ENCODE measurements at regions not wholly inside any gene's neighbourhood (a gene's known extent, or its start where the extent isn't known, plus 50 kb on each side); places are given as distances from the start of the nearest gene placed in this dataset.

- DNase-seq: no peak
- intact Hi-C loops (cut with DNase I): no loop called here
Measured at GRCh38 chr6:23349521-23350147, 776.4 kb upstream of the NRSN1 start.

GRCh38 chr6:23350752-23351453 is 775.1 kb upstream of the NRSN1 start:
- intact Hi-C loops (cut with DNase I): no loop called here
- ATAC-seq (no peak), DNase-seq (no peak)

More at GRCh38 chr6:23349521-23350147, 776.4 kb upstream of the NRSN1 start:
- ATAC-seq: peak in 1 of 2 donors; percentile 32

DNA sequence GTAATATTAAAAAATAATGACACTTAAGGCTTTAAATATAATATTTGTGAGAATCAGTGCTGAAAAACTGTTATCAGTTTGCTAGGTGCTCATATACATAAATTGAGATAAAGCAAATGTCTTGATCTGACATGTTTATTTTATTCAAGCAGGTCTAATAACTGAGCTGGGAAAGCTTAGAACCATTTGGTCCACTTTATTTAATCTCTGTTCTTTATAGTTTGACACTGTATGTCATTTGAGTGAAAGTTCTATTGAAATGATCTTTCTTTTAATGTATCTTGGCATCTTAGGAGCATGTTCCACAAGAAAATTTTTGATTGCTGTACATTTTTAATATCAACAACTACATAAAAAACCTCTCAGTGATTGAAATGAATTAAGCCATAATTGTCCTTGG is 772.0 kb upstream of the NRSN1 start:
- no peak for DNase-seq
- no peak for ATAC-seq
- intact Hi-C loops (cut with DNase I): no loop called here

DNA sequence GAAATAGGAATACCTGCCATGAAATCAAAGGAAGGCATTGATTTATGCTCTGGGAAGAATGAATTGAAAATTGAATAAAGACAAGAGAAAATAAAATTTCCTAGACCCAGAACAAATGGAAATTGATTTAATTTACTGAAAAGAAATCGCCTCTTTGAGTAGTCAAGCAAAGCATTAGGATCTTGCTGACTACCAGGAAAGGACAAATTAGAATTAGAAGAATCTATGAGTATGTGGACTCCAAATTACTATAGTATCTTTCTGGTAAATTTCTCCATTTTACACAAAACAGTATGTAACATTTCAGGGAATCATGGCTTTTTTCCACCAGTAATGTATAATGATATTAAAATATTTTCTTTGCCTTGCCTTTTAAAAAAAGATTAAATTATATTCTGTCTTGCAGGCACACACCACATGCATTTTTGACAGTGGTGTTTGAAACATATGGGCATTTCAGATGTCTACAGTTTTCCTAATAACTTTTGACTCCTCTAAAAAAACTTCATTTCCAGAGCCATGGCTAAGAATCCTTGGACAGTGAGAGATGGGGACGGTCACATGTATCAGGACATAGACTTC is 768.7 kb upstream of the NRSN1 start:
- no peak for DNase-seq
- intact Hi-C loops (cut with DNase I): no loop called here
- no peak for ATAC-seq

GRCh38 chr6:23365732-23366131 is 760.3 kb upstream of the NRSN1 start:
- ATAC-seq (no peak), DNase-seq (no peak)
- intact Hi-C loops (cut with DNase I): no loop called here

- DNase-seq: no peak
- no peak for ATAC-seq
- intact Hi-C loops (cut with DNase I): no loop called here
Measured at GRCh38 chr6:23367311-23367710, 758.7 kb upstream of the NRSN1 start.

- no peak for ATAC-seq
- intact Hi-C loops (cut with DNase I): no loop called here
Measured at GRCh38 chr6:23368557-23368956, 757.5 kb upstream of the NRSN1 start.

GRCh38 chr6:23370051-23370450 is 756.0 kb upstream of the NRSN1 start:
- no peak for DNase-seq
- intact Hi-C loops (cut with DNase I): no loop called here
- ATAC-seq: no peak

More at GRCh38 chr6:23368557-23368956, 757.5 kb upstream of the NRSN1 start:
- DNase-seq: no peak

DNA sequence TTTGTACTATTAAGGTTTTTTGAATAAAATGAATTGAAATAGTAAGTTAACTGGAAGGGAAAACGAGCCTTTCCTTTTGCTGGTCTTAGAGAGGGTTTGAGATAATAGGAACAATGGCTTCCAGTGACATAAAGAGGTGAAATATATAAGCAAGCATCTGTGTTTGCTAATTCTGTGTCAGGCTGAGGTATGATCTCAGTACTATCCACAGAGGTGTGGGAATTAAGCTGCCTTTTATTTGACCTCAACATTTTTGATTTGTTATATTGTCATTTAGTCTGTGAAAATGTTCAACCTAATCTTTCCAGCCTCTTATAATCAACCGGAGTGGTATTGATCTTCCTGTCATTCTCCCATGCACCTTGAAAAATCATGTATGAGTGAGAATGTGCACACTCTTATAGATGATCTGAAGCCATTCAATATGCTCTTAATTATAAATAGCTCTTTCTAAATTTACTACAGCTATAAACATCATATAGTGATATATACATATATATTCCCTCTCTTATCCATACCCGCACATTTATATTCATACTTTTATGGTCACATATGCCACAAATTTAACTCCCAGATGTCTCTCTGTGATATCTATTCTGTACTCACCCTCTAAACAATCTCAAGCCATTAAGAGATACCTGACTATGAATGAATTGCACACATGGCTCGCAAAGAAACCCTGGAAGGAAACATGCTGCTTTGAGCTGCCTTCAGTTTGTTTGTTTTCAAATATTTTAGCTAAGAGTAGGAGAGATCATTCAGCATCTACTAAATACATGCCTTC is 754.7 kb upstream of the NRSN1 start:
- ATAC-seq: no peak
- intact Hi-C loops (cut with DNase I): no loop called here
- DNase-seq: no peak

GRCh38 chr6:23377830-23378229 is 748.2 kb upstream of the NRSN1 start:
- no peak for DNase-seq
- ATAC-seq: no peak
- intact Hi-C loops (cut with DNase I): no loop called here

DNA sequence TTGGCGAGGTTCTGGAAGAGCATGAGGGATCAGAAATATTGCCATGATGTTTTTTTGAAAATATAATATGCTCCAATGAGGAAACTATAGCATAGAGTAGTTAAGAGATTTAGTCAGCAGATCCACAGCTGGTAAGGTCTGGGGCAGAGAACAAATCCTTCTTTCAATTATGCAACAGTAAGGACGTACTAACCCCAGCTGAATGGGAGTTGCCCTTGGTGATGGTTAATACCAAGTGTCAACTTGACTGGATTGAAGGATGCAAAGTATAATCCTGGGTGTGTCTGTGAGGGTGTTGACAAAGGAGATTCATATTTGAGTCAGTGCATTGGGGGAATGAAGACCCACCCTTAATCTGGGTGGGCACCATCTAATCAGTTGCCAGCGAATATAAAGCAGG is 745.5 kb upstream of the NRSN1 start:
- ATAC-seq (no peak), DNase-seq (no peak)
- intact Hi-C loops (cut with DNase I): no loop called here

DNA sequence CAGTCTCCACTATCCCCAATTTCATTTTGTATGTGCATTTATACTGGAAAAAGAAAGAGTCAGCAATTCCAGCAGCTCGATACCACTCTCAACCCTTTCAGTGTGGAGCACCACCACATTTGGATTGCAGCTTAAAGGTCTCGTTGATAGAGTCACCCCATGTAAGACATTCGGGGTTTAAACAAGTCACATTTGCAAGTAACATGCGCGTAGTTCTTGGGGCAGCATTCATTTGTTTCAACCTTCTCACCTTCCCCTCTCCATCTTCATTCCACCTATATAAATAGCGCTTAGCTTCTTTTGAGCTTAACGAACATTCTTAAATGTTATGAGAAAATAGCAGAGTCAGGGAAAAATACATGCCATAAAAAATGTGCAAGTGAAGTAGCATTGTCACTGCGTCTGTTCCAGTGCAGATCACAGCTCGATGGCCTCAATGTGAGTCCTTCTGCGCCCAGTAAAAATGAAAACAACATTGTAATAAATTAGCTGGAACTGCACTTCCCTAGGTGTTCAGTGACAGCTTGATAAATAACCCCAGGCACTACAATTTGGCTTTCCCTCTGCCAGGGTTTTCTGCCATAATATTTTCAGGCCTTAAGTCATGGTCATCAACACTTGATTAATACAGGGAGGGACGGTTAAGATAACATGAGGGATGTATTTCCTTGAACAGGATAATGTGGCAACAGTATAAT is 737.8 kb upstream of the NRSN1 start:
- intact Hi-C loops (cut with DNase I): no loop called here
- DNase-seq (no peak), ATAC-seq (no peak)

GRCh38 chr6:23389386-23389785 is 736.6 kb upstream of the NRSN1 start:
- no peak for DNase-seq
- ATAC-seq: no peak
- intact Hi-C loops (cut with DNase I): no loop called here

DNA sequence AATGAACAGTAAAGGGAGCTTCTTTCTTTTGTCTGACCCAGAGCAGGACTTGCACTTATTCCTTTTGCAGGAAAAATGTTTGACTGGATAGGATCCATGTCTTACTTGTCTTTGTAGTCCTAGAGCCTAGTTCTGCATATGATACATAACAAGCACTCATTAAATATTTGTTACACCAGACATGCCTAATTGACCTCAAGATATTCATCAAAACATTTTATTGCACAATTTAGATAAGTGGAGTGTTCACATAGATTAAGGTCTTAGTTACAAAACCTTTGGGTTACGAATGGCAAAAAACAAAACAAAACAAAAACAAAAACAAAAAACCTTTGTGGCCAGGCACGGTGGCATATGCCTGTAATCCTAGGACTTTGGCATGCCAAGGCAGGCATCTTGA is 735.8 kb upstream of the NRSN1 start:
- no peak for ATAC-seq
- no peak for DNase-seq
- intact Hi-C loops (cut with DNase I): no loop called here

GRCh38 chr6:23394681-23395080 is 731.3 kb upstream of the NRSN1 start:
- intact Hi-C loops (cut with DNase I): no loop called here
- no peak for ATAC-seq
- DNase-seq: no peak

GRCh38 chr6:23395381-23395780 is 730.6 kb upstream of the NRSN1 start:
- DNase-seq (no peak), ATAC-seq (no peak)
- intact Hi-C loops (cut with DNase I): no loop called here

DNA sequence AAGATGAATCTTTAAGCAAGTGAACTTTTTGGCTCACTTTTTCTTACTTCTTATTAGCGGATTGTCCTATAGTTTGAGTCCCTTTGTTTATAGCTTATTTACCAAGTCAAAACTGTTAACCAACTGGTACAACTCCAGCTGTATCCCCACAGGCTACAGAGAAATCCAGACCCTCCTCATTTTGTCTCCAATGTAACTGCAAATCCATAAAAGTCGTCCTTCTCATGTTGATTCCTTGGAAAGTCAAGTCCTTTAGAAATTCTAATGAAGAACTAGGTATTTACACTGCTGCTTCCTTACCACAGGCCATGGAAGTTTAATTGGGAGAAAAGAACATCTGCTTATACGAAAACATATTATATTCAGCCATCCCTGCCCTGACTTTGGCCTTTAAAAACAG is 729.1 kb upstream of the NRSN1 start:
- intact Hi-C loops (cut with DNase I): no loop called here
- ATAC-seq: no peak
- DNase-seq: no peak

DNA sequence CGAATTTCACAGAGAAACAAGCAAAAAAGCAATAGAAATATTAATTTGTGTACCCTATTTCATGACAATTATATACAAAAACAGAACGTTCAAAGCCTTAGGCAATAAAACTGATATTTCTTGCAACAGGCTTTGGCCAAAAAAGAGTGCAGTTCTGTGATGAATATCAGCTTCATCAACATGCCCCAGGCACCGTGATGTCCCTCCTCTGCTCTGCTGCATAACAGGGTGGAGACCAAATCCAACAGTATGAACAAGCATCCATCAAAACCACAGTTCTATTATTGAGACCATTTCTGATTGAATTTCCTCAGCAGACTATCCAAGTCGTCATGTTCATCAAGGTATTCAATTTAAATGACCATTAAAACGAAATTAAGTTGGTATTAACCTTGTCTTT is 722.6 kb upstream of the NRSN1 start:
- ATAC-seq: no peak
- intact Hi-C loops (cut with DNase I): no loop called here

DNA sequence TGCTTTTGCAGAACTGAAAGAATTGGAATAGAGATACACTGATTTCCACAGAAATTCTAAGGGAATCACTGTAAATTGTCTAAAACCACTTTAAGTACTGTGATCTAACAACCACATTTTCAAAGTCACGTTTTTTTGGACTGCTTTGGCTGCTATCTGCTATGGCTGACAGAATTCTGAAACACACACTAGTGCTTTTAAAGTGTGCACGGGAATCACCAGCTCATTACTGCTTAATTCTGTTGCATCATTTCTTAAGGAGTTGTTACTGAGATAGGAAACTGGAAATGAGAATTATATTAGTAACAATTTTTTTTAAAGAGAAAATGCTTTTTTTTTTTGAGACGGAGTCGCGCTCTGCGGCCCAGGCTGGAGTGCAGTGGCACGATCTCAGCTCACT is 716.5 kb upstream of the NRSN1 start:
- intact Hi-C loops (cut with DNase I): no loop called here
- DNase-seq (no peak), ATAC-seq (no peak)

More for the DNA sequence above, 722.6 kb upstream of the NRSN1 start:
- DNase-seq: no peak

GRCh38 chr6:23410439-23410838 is 715.6 kb upstream of the NRSN1 start:
- intact Hi-C loops (cut with DNase I): no loop called here
- ATAC-seq (no peak), DNase-seq (no peak)
